GM10248 (cell line): ENCODE measurements at regions not wholly inside any gene's neighbourhood (a gene's known extent, or its start where the extent isn't known, plus 50 kb on each side); places are given as distances from the start of the nearest gene placed in this dataset.

Experiments
- CTCF ChIA-PET: fragments of 300-600 bp; sonication (Branson Sonifier 250); formaldehyde crosslinking; extraction: SDS; loops from one replicate; lab custom pipeline; 2021; ENCODE audit warnings: antibody characterized with exemption; lab: Yijun Ruan, JAX
- POLR2A ChIA-PET: fragments of 350-650 bp; sonication (Branson Sonifier 250); formaldehyde crosslinking; extraction: SDS; loops from one replicate; lab custom pipeline; 2020; ENCODE audit warnings: antibody characterized with exemption; lab: Yijun Ruan, JAX
- DNase-seq: peaks from one replicate; pipeline ENCODE4 v3.0.0; 2012; ENCODE audit errors: extremely low spot score
- TF ChIP-seq, protein P1 (sequence below): IDR thresholded peaks from 2 replicates; pipeline ENCODE4 v1.5.1; 2012; ENCODE audit warnings: mild to moderate bottlenecking, low read depth; ENCODE audit errors: extremely low read depth, missing control alignments, control extremely low read depth

GRCh38 chr5:136615251-136616119 lies 250.1 kb upstream of the TRPC7 start:
- POLR2A ChIA-PET: no interaction called here
- TF ChIP-seq, protein P1, sequence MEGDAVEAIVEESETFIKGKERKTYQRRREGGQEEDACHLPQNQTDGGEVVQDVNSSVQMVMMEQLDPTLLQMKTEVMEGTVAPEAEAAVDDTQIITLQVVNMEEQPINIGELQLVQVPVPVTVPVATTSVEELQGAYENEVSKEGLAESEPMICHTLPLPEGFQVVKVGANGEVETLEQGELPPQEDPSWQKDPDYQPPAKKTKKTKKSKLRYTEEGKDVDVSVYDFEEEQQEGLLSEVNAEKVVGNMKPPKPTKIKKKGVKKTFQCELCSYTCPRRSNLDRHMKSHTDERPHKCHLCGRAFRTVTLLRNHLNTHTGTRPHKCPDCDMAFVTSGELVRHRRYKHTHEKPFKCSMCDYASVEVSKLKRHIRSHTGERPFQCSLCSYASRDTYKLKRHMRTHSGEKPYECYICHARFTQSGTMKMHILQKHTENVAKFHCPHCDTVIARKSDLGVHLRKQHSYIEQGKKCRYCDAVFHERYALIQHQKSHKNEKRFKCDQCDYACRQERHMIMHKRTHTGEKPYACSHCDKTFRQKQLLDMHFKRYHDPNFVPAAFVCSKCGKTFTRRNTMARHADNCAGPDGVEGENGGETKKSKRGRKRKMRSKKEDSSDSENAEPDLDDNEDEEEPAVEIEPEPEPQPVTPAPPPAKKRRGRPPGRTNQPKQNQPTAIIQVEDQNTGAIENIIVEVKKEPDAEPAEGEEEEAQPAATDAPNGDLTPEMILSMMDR: no peak
- no peak for DNase-seq
- CTCF ChIA-PET: interaction anchor here (1.1 to 1.4 kb wide), 4 partner anchors 10 to 26 kb away, joined by 3 read pairs; no protein-coding TSS in a partner anchor

- CTCF ChIA-PET: no interaction called here
Measured at GRCh38 chr5:136613230-136613629, 247.9 kb upstream of the TRPC7 start.

DNA sequence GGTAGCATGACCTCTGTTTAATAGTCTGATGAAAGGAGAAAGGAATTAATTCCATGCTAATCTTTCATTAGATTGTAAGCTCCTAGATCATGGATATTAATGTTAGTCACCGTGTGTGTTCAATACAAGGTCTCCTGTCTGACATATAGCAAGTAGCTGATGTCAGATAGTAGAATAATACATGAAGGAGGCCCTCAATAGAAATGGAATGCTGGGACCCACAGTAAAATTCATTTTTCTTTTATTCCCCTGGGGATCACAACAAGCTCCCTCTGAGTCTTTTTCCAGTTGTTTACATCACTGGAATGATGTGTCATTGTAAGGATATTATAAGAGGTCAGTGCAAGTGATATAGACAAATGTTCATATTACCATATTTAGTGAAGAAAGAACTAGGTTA lies 240.3 kb upstream of the TRPC7 start:
- ChIA-PET POLR2A (no interaction called here), CTCF (no interaction called here)
- TF ChIP-seq, protein P1: no peak
- no peak for DNase-seq

More at GRCh38 chr5:136613230-136613629, 247.9 kb upstream of the TRPC7 start:
- TF ChIP-seq, protein P1: no peak
- POLR2A ChIA-PET: no interaction called here
- DNase-seq: no peak

- TF ChIP-seq, protein P1: no peak
- CTCF ChIA-PET: no interaction called here
- DNase-seq: no peak
- POLR2A ChIA-PET: no interaction called here
Measured at GRCh38 chr5:136600306-136600705, 235.0 kb upstream of the TRPC7 start.

GRCh38 chr5:136598802-136599404 lies 233.6 kb upstream of the TRPC7 start:
- TF ChIP-seq, protein P1: no peak
- DNase-seq: no peak
- ChIA-PET CTCF (interaction anchor here (1.2 to 1.8 kb wide), 2 partner anchors 9 to 17 kb away, joined by 3 to 8 read pairs; no protein-coding TSS in a partner anchor), POLR2A (no interaction called here)

DNA sequence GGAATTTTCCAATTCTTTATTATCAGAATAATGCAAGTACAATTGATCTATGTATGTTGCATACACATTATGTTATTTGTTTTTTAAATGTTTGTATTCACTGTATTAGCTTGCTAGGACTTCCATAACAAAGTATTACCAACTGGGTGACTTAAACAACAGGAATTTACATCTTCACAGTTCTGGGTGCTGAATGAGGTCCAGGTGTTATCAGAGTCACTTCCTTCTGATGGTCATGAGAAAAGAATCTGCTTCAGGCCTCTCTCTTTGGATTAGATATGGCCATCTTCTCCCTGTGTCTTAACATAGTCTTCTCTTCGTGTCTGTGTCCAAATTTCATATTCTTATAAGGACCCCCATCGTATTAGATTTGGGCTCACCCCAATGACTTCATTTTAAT lies 229.1 kb upstream of the TRPC7 start:
- CTCF ChIA-PET: no interaction called here
- DNase-seq: no peak
- TF ChIP-seq, protein P1: no peak
- POLR2A ChIA-PET: no interaction called here
